IMR-90 (cell line): ENCODE measurements at regions not wholly inside any gene's neighbourhood (a gene's known extent, or its start where the extent isn't known, plus 50 kb on each side); places are given as distances from the start of the nearest gene placed in this dataset.

ENCODE experiments used
- ATAC-seq: fragments of 200-7000 bp; cut with Tn5 transposase; 2 replicates; pipeline ENCODE4 v1.9.1; 2020; ENCODE audit warnings: low read depth, mild to moderate bottlenecking, moderate library complexity
- BruUV-seq: library from RNA; stranded (reverse); fragments of 400-500 nt; replicated peaks from 2 replicates; lab custom pipeline; 2021; lab: Mats Ljungman, UMichigan
- CTCF ChIA-PET: fragments of 300-600 bp; formaldehyde crosslinking; extraction: SDS; loops from one replicate; lab custom pipeline; 2021; ENCODE audit warnings: antibody characterized with exemption; lab: Yijun Ruan, JAX
- POLR2A ChIA-PET: fragments of 300-600 bp; sonication (Branson Sonifier 250); formaldehyde crosslinking; loops from one replicate; lab custom pipeline; 2022; ENCODE audit warnings: antibody characterized with exemption; ENCODE audit not compliant: unreplicated experiment; lab: Charles Lee
- DNase-seq: peaks from one replicate; pipeline ENCODE4 v3.0.0; 2013
- H2AFZ ChIP-seq: replicated peaks from 2 replicates; pipeline ENCODE3; 2013; ENCODE audit warnings: low read length, mild to moderate bottlenecking; ENCODE audit not compliant: poor library complexity
- H2AK5ac ChIP-seq: 2 replicates; pipeline ENCODE4 v1.6.1; 2013; ENCODE audit warnings: low read depth, low read length, inconsistent platforms
- H2AK9ac ChIP-seq: replicated peaks from 2 replicates; pipeline ENCODE3; 2013; ENCODE audit warnings: mild to moderate bottlenecking, low read depth, low read length, moderate library complexity; ENCODE audit not compliant: poor library complexity
- H2BK120ac ChIP-seq: 2 replicates; pipeline ENCODE4 v1.6.1; 2013; ENCODE audit warnings: low read depth, low read length, inconsistent platforms
- H2BK15ac ChIP-seq: 3 replicates; pipeline ENCODE4 v1.6.1; 2013; ENCODE audit warnings: low read depth, low read length, inconsistent platforms
- H2BK20ac ChIP-seq: 2 replicates; pipeline ENCODE4 v1.6.1; 2013; ENCODE audit warnings: low read depth, mild to moderate bottlenecking, inconsistent platforms, low read length, moderate library complexity
- H2BK5ac ChIP-seq: 2 replicates; pipeline ENCODE4 v1.6.1; 2013; ENCODE audit warnings: mild to moderate bottlenecking, low read depth, low read length, inconsistent platforms; ENCODE audit not compliant: poor library complexity, severe bottlenecking
- H3K14ac ChIP-seq: replicated peaks from 2 replicates; pipeline ENCODE4 v1.6.1; 2013; ENCODE audit warnings: low read depth, low read length, inconsistent platforms
- H3K18ac ChIP-seq: 2 replicates; pipeline ENCODE4 v1.6.1; 2013; ENCODE audit warnings: low read depth, low read length, control low read depth
- H3K23ac ChIP-seq: 2 replicates; pipeline ENCODE4 v1.6.1; 2013; ENCODE audit warnings: low read depth, low read length, inconsistent platforms
- H3K27ac ChIP-seq: 2 replicates; pipeline ENCODE4 v1.5.1; 2013; ENCODE audit warnings: mild to moderate bottlenecking, control low read depth, low read length; ENCODE audit not compliant: insufficient read depth
- H3K27me3 ChIP-seq: 2 replicates; pipeline ENCODE4 v1.6.1; 2013; ENCODE audit warnings: low read length; ENCODE audit not compliant: control insufficient read depth, insufficient read depth
- H3K36me3 ChIP-seq: 2 replicates; pipeline ENCODE4 v1.6.1; 2013; ENCODE audit warnings: low read length, mixed read lengths; ENCODE audit not compliant: control insufficient read depth, insufficient read depth
- H3K4ac ChIP-seq: 2 replicates; pipeline ENCODE4 v1.6.1; 2013; ENCODE audit warnings: low read depth, low read length, inconsistent platforms
- H3K4me1 ChIP-seq: 2 replicates; pipeline ENCODE4 v1.6.1; 2013; ENCODE audit warnings: low read length, mixed read lengths; ENCODE audit not compliant: control insufficient read depth, insufficient read depth
- H3K4me2 ChIP-seq: 2 replicates; pipeline ENCODE4 v1.6.1; 2013; ENCODE audit warnings: low read depth, mild to moderate bottlenecking, control low read depth, low read length, moderate library complexity
- H3K4me3 ChIP-seq: 2 replicates; pipeline ENCODE4 v1.5.1; 2013; ENCODE audit warnings: low read depth, mild to moderate bottlenecking, control low read depth, low read length, moderate library complexity; ENCODE audit not compliant: insufficient read depth
- H3K56ac ChIP-seq: 2 replicates; pipeline ENCODE4 v1.6.1; 2013; ENCODE audit warnings: low read length, inconsistent platforms; ENCODE audit not compliant: insufficient read depth; ENCODE audit errors: extremely low read depth
- H3K79me1 ChIP-seq, 2 experiments: 2 replicates each; pipeline ENCODE4 v1.6.1; 2013; ENCODE audit warnings: low read length in 2 of 2, inconsistent platforms in 1 of 2, low read depth in 1 of 2
- H3K9ac ChIP-seq: 2 replicates; pipeline ENCODE4 v1.6.1; 2013; ENCODE audit warnings: low read depth, low read length, control low read depth
- H3K9me1 ChIP-seq: 2 replicates; pipeline ENCODE4 v1.6.1; 2013; ENCODE audit warnings: low read length, inconsistent platforms; ENCODE audit not compliant: insufficient read depth
- H3K9me3 ChIP-seq: 2 replicates; pipeline ENCODE4 v1.6.1; 2013; ENCODE audit warnings: low read length; ENCODE audit not compliant: control insufficient read depth, insufficient read depth
- H4K20me1 ChIP-seq: 2 replicates; pipeline ENCODE4 v1.6.1; 2013; ENCODE audit warnings: low read length, inconsistent platforms; ENCODE audit not compliant: insufficient read depth
- H4K5ac ChIP-seq: 2 replicates; pipeline ENCODE4 v1.6.1; 2013; ENCODE audit warnings: mild to moderate bottlenecking, low read depth, low read length, control low read depth
- H4K8ac ChIP-seq, 2 experiments: 2 replicates each; pipeline ENCODE4 v1.6.1; 2013; ENCODE audit warnings: low read depth in 2 of 2, low read length in 2 of 2, control low read depth in 1 of 2, inconsistent platforms in 1 of 2
- H4K91ac ChIP-seq: 2 replicates; pipeline ENCODE4 v1.6.1; 2013; ENCODE audit warnings: low read depth, low read length, inconsistent platforms; ENCODE audit not compliant: insufficient read depth
- CEBPB ChIP-seq: IDR thresholded peaks from 2 replicates; pipeline ENCODE4 v1.6.1; 2012; ENCODE audit warnings: low read depth, low read length, improper control_type of control experiment
- FOS ChIP-seq: fragments of 150-350 bp; IDR thresholded peaks from 2 replicates; pipeline ENCODE4 v1.6.1; 2016; ENCODE audit warnings: low read depth, low read length
- MAFK ChIP-seq: IDR thresholded peaks from 2 replicates; pipeline ENCODE4 v1.6.1; 2012; ENCODE audit warnings: low read depth, low read length, improper control_type of control experiment
- MXI1 ChIP-seq: IDR thresholded peaks from 2 replicates; pipeline ENCODE4 v1.6.1; 2012; ENCODE audit warnings: low read depth, mild to moderate bottlenecking, low read length, moderate library complexity, borderline replicate concordance
- RAD21 ChIP-seq: IDR thresholded peaks from 2 replicates; pipeline ENCODE4 v1.6.1; 2012; ENCODE audit warnings: low read length, improper control_type of control experiment
- SMC3 ChIP-seq: fragments of 150-350 bp; IDR thresholded peaks from 2 replicates; pipeline ENCODE4 v1.6.1; 2016; ENCODE audit warnings: low read depth, mild to moderate bottlenecking, antibody characterized with exemption, low read length, moderate library complexity
- WGBS, 2 experiments: methylation state at CpG; one replicate each; pipeline versions ENCODE4 v1.1.5 to v1.1.7; 2013; ENCODE audit warnings: missing lambda C conversion rate in 2 of 2; ENCODE audit not compliant: insufficient read length in 1 of 2; ENCODE audit errors: extremely low coverage in 2 of 2; 5-methylcytosine and 5-hydroxymethylcytosine counted together
- dilution Hi-C: fragments of 300-500 bp; cut with HindIII; formaldehyde crosslinking; loops from one replicate; pipeline ENCODE4 v1.14.3; 2018; ENCODE audit warnings: low sequenced_read_pairs; ENCODE audit not compliant: unreplicated experiment
- in situ Hi-C: fragments of 300-500 bp; cut with MboI; formaldehyde crosslinking; loops from 3 replicates; pipeline ENCODE4 v1.14.3; 2019; ENCODE audit warnings: low sequenced_read_pairs, inconsistent platforms, mixed read lengths
- intact Hi-C: fragments of 100-400 bp; cut with micrococcal nuclease; formaldehyde crosslinking; loops from 2 replicates; pipeline ENCODE4 v1.10.0; 2022
- TF ChIP-seq, protein P1 (sequence below): fragments of 150-350 bp; IDR thresholded peaks from 2 replicates; pipeline ENCODE4 v1.6.1; 2017; ENCODE audit warnings: mild to moderate bottlenecking, antibody characterized with exemption, low read length, low read depth

DNA sequence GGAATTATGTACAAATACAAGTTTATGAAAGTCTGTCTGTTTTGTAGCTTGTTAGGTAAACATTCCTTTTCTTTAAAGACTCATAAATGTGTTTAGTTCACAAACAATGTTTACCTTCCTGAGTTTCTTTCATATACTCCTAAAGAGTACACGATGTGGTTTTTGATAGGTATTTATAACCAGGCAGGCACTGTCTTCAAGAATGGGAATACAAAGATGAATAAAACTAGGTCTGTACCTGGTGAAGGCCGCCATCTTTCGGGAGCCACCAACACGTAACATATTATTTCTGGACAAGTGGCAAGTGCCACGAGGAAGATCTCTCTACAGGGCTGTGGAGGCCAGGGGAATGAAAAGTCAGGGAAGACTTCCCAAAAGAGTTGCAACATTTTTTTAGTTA is 144.6 kb upstream of the RASSF8 start:
- no peak overlapping the region for H2BK20ac ChIP-seq
- H3K4ac ChIP-seq: no peak overlapping the region
- no peaks in the 10 kb centered on the region; the same call in 1 of the 2 replicates for H3K4me1 ChIP-seq
- H4K91ac ChIP-seq: no peak overlapping the region
- no peak for ATAC-seq
- in situ Hi-C loops (no loop called here), dilution Hi-C loops (no loop called here), intact Hi-C loops (no loop called here)
- H4K5ac ChIP-seq: no peak overlapping the region
- H3K27me3 ChIP-seq: no peaks in the 10 kb centered on the region
- no peak overlapping the region for H2AK9ac ChIP-seq
- H3K14ac ChIP-seq: no peak overlapping the region
- no peak overlapping the region for H3K18ac ChIP-seq
- no peak overlapping the region for H2AK5ac ChIP-seq
- ChIA-PET POLR2A (no interaction called here), CTCF (no interaction called here)
- no peak overlapping the region for H4K8ac ChIP-seq
- H3K23ac ChIP-seq: no peak overlapping the region
- H2AFZ ChIP-seq: no peak overlapping the region
- H3K56ac ChIP-seq: no peak overlapping the region
- BruUV-seq: no TSS peak
- H3K9me1 ChIP-seq: no peaks in the 10 kb centered on the region
- H3K36me3 ChIP-seq: no peaks in the 10 kb centered on the region
- WGBS, 2 experiments: no CpG with 5 or more reads among the region's 5 CpGs
- H2BK120ac ChIP-seq: no peak overlapping the region
- no peak overlapping the region for H3K27ac ChIP-seq
- H3K9ac ChIP-seq: no peak overlapping the region
- no peak for DNase-seq
- no peaks in the 10 kb centered on the region for H3K79me1 ChIP-seq
- no peak overlapping the region for H2BK5ac ChIP-seq
- no peak overlapping the region for H2BK15ac ChIP-seq
- peaks cover 7% of the 10 kb centered on the region for H3K9me3 ChIP-seq
- H3K4me3 ChIP-seq: no peak overlapping the region
- H4K20me1 ChIP-seq: no peaks in the 10 kb centered on the region
- H3K4me2 ChIP-seq: no peak overlapping the region
- no peak for TF ChIP-seq RAD21
- no peak for TF ChIP-seq SMC3
- TF ChIP-seq, protein P1, sequence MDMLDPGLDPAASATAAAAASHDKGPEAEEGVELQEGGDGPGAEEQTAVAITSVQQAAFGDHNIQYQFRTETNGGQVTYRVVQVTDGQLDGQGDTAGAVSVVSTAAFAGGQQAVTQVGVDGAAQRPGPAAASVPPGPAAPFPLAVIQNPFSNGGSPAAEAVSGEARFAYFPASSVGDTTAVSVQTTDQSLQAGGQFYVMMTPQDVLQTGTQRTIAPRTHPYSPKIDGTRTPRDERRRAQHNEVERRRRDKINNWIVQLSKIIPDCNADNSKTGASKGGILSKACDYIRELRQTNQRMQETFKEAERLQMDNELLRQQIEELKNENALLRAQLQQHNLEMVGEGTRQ: no peak
- no peak for TF ChIP-seq MAFK
- no peak for TF ChIP-seq MXI1
- no peak for TF ChIP-seq CEBPB
- TF ChIP-seq FOS: no peak
